ENCODE measurements at regions not wholly inside any gene's neighbourhood (a gene's known extent, or its start where the extent isn't known, plus 50 kb on each side); places are given as distances from the start of the nearest gene placed in this dataset.

DNA sequence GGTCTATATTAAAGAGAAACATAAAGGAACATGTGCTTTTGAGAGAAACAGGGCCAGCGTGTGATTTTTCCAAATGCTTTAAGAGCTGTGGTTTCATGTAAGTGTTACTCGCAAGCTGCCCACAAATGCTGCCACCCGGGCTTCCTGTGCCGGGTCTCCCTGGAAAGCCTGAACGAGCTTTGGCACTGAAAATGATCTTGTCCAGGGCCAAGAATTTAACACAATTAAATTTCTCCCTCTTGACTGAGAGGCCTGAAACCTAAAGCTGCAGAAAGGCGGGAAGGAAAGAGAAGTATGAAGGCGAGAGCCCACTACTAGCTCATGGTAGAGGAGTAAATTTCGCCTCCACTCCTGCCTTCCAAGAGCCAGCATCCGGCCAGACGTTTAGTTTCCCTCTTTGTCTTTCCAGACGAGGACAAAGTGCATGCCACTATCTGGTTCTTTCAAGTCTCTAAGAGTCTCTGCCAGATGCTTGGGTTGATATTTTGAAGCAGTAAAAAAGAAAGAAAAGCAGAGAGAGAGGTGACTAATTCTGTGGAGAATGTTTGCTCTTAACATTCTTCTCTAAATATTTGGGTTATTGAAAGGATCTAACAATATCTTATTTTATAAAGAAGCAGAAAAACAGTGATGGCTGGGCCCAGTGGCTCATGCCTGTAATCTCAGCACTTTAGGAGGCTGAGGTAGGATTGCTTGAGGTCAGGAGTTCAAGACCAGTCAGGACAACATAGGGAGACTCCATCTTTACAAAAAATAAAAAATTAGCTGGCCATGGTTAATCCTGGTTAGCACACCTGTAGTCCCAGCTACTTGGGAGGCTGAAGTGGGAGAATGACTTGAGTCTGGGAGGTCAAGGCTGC, 100.0 kb upstream of the HNRNPU start:
- no peaks in the 10 kb centered on the region for H3K27me3 ChIP-seq (ENCODE audit: control insufficient read depth in 1 of 2, insufficient read depth in 2 of 2, low read length in 2 of 2)
- H3K36me3 ChIP-seq (ENCODE audit: insufficient read depth, low read length): no peaks in the 10 kb centered on the region
- CTCF ChIA-PET: interaction anchor here (0.5 to 1.8 kb wide), 4 partner anchors 10 to 96 kb away, joined by 3 to 9 read pairs (median 4); no protein-coding TSS in a partner anchor
- Mint-ChIP-seq H3K4me3 (no peak overlapping the region), H3K9me3 (no peaks in the 10 kb centered on the region), H3K4me1 (ENCODE audit: low read depth) (peaks cover 27% of the 10 kb centered on the region), H3K36me3 (ENCODE audit: low read depth) (peaks cover 2% of the 10 kb centered on the region), H3K27ac (no peak overlapping the region), H3K27me3 (no peaks in the 10 kb centered on the region)
- peak in 5 of 14 experiments; percentile 12 to 48 (median 20) for DNase-seq
- ATAC-seq (ENCODE audit: poor library complexity): no peak
- TF ChIP-seq, protein P1, sequence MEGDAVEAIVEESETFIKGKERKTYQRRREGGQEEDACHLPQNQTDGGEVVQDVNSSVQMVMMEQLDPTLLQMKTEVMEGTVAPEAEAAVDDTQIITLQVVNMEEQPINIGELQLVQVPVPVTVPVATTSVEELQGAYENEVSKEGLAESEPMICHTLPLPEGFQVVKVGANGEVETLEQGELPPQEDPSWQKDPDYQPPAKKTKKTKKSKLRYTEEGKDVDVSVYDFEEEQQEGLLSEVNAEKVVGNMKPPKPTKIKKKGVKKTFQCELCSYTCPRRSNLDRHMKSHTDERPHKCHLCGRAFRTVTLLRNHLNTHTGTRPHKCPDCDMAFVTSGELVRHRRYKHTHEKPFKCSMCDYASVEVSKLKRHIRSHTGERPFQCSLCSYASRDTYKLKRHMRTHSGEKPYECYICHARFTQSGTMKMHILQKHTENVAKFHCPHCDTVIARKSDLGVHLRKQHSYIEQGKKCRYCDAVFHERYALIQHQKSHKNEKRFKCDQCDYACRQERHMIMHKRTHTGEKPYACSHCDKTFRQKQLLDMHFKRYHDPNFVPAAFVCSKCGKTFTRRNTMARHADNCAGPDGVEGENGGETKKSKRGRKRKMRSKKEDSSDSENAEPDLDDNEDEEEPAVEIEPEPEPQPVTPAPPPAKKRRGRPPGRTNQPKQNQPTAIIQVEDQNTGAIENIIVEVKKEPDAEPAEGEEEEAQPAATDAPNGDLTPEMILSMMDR (IDR thresholded peaks at IDR 0.05): no peak
- H3K27ac ChIP-seq (ENCODE audit: low read depth in 1 of 2, low read length in 2 of 2): no peak overlapping the region
- intact Hi-C loops (cut with DNase I, micrococcal nuclease): loop anchor here in 1 of 2 experiments (2.0 to 10.0 kb wide), 4 partner anchors 44 to 1970 kb away; partner anchors contain the start of gene AHCTF1
- no peak overlapping the region for H3K4me3 ChIP-seq (ENCODE audit: low read length)
- no peaks in the 10 kb centered on the region for H3K9me3 ChIP-seq (ENCODE audit: control insufficient read depth in 1 of 2, insufficient read depth in 1 of 2, low read length in 2 of 2)
- peaks cover 8% of the 10 kb centered on the region for H3K4me1 ChIP-seq (ENCODE audit: insufficient read depth, low read length)
- POLR2A ChIA-PET: interaction anchor here (0.6 to 2.7 kb wide), 5 partner anchors 100 to 312 kb away, joined by 3 to 18 read pairs (median 4); partner anchors contain the start of genes COX20 and HNRNPU

- Mint-ChIP-seq H3K4me3 (no peak overlapping the region), H3K27ac (no peak overlapping the region), H3K9me3 (no peaks in the 10 kb centered on the region), H3K27me3 (no peaks in the 10 kb centered on the region), H3K4me1 (ENCODE audit: low read depth) (peaks cover 17% of the 10 kb centered on the region), H3K36me3 (ENCODE audit: low read depth) (no peaks in the 10 kb centered on the region)
- ChIA-PET POLR2A (interaction anchor here (0.6 to 2.7 kb wide), 4 partner anchors 99 to 311 kb away, joined by 3 to 18 read pairs (median 8); partner anchors contain the start of genes COX20 and HNRNPU), CTCF (interaction anchor here (1.3 to 1.8 kb wide), 2 partner anchors 9 to 79 kb away, joined by 3 to 9 read pairs; no protein-coding TSS in a partner anchor)
- peaks cover 8% of the 10 kb centered on the region for H3K4me1 ChIP-seq (ENCODE audit: insufficient read depth, low read length)
- intact Hi-C loops (cut with DNase I, micrococcal nuclease): loop anchor here in 1 of 2 experiments (10.0 kb wide), 3 partner anchors 1119 to 1971 kb away; partner anchors contain the start of gene AHCTF1
- H3K9me3 ChIP-seq (ENCODE audit: control insufficient read depth in 1 of 2, insufficient read depth in 1 of 2, low read length in 2 of 2): no peaks in the 10 kb centered on the region
- ATAC-seq (ENCODE audit: poor library complexity) (no peak), DNase-seq (peak in 1 of 14 experiments; percentile 9)
- H3K4me3 ChIP-seq (ENCODE audit: low read length): no peak overlapping the region
- no peaks in the 10 kb centered on the region for H3K27me3 ChIP-seq (ENCODE audit: control insufficient read depth in 1 of 2, insufficient read depth in 2 of 2, low read length in 2 of 2)
- no peaks in the 10 kb centered on the region for H3K36me3 ChIP-seq (ENCODE audit: insufficient read depth, low read length)
- no peak overlapping the region for H3K27ac ChIP-seq (ENCODE audit: low read depth in 1 of 2, low read length in 2 of 2)
- TF ChIP-seq, protein P1 (IDR thresholded peaks at IDR 0.05): no peak
These were observed 99.0 kb upstream of the HNRNPU start for GRCh38 chr1:244963231-244963826.

DNA sequence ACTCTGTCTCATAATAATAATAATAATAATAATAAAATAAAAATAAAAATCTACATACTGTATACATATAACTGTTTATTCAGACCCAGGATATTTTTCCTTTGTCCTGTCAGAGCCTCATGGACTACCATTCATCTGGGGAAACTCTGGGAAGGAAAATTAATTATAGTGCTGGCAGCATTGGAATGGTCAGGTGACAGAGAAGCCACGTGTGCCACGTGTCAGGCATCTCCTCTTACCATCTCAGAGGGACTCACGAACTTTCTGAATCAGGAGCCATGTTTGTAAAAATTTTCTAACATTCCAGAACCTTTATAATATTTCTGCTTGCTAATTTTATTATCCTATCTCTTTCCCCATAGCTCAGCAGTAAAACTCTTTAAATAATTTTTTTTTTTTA, 97.8 kb upstream of the HNRNPU start:
- TF ChIP-seq, protein P1 (IDR thresholded peaks at IDR 0.05): no peak
- H3K9me3 ChIP-seq (ENCODE audit: control insufficient read depth in 1 of 2, insufficient read depth in 1 of 2, low read length in 2 of 2): no peaks in the 10 kb centered on the region
- H3K27me3 Mint-ChIP-seq: no peaks in the 10 kb centered on the region
- POLR2A ChIA-PET: no interaction called here
- no peaks in the 10 kb centered on the region for H3K27me3 ChIP-seq (ENCODE audit: control insufficient read depth in 1 of 2, insufficient read depth in 2 of 2, low read length in 2 of 2)
- no peak for ATAC-seq (ENCODE audit: poor library complexity)
- intact Hi-C loops (cut with DNase I, micrococcal nuclease): loop anchor here in 1 of 2 experiments (10.0 kb wide), 3 partner anchors 1117 to 1973 kb away; partner anchors contain the start of gene AHCTF1
- peaks cover 8% of the 10 kb centered on the region for H3K4me1 ChIP-seq (ENCODE audit: insufficient read depth, low read length)
- H3K27ac Mint-ChIP-seq: no peak overlapping the region
- H3K4me3 Mint-ChIP-seq: no peak overlapping the region
- no peaks in the 10 kb centered on the region for H3K36me3 ChIP-seq (ENCODE audit: insufficient read depth, low read length)
- peaks cover 12% of the 10 kb centered on the region for H3K4me1 Mint-ChIP-seq (ENCODE audit: low read depth)
- CTCF ChIA-PET: no interaction called here
- H3K36me3 Mint-ChIP-seq (ENCODE audit: low read depth): no peaks in the 10 kb centered on the region
- H3K4me3 ChIP-seq (ENCODE audit: low read length): no peak overlapping the region
- H3K9me3 Mint-ChIP-seq: no peaks in the 10 kb centered on the region
- H3K27ac ChIP-seq (ENCODE audit: low read depth in 1 of 2, low read length in 2 of 2): no peak overlapping the region
- no peak for DNase-seq
